ENCODE measurements at regions not wholly inside any gene's neighbourhood (a gene's known extent, or its start where the extent isn't known, plus 50 kb on each side); places are given as distances from the start of the nearest gene placed in this dataset.

GRCh38 chr15:96046620-96047240 lies 283.8 kb upstream of the NR2F2 start:
- WGBS (ENCODE audit: low lambda C conversion rate) = 21% methylated on average over 5 of the region's 5 CpGs

GRCh38 chr15:96047255-96047931 lies 283.1 kb upstream of the NR2F2 start:
- no peak for DNase-seq
- no peaks in the 10 kb centered on the region for H3K4me1 ChIP-seq (ENCODE audit: control insufficient read depth in 1 of 2, insufficient read depth in 2 of 2, low read depth in 1 of 2, low read length in 1 of 2)
- no peak overlapping the region for H3K27ac ChIP-seq (ENCODE audit: low read depth in 2 of 2, low read length in 1 of 2)
- H3K9me3 ChIP-seq = no peaks in the 10 kb centered on the region
- POLR2A ChIA-PET = no interaction called here
- CTCF ChIA-PET = interaction anchor here (1.5 kb wide), 1 partner anchor 8 kb away, joined by 3 read pairs; no protein-coding TSS in a partner anchor
- H4K20me1 ChIP-seq (ENCODE audit: insufficient read depth) = no peaks in the 10 kb centered on the region
- no peaks in the 10 kb centered on the region for H3K9me2 ChIP-seq
- no peak overlapping the region for H3K9ac ChIP-seq
- H2AFZ ChIP-seq (ENCODE audit: low read depth) = no peak overlapping the region
- no peaks in the 10 kb centered on the region for H3F3A ChIP-seq (replicated peaks; ENCODE audit: insufficient read depth)
- H3K79me2 ChIP-seq (ENCODE audit: insufficient read depth) = no peaks in the 10 kb centered on the region
- TF ChIP-seq EZH2phosphoT487 (IDR thresholded peaks at IDR 0.05; ENCODE audit: borderline replicate concordance, low read depth) (no peak), FOXJ3 (CRISPR knock-in tag; IDR thresholded peaks at IDR 0.05) (no peak), ELF1 (IDR thresholded peaks at IDR 0.05) (no peak), TEAD4 (IDR thresholded peaks at IDR 0.05; ENCODE audit: borderline replicate concordance, insufficient read depth) (no peak), TCF12 (IDR thresholded peaks at IDR 0.05) (no peak), USF2 (IDR thresholded peaks at IDR 0.05; ENCODE audit: borderline replicate concordance, low read depth, low read length) (no peak), USF1 (IDR thresholded peaks at IDR 0.05; ENCODE audit: borderline replicate concordance, low read depth) (no peak), TAF1 (IDR thresholded peaks at IDR 0.05; ENCODE audit: borderline replicate concordance, low read depth, low read length) (no peak)
- H3K27me3 ChIP-seq (ENCODE audit: insufficient read depth) = no peaks in the 10 kb centered on the region
- WGBS (ENCODE audit: low lambda C conversion rate) = 17% methylated on average over 14 of the region's 14 CpGs
- no peaks in the 10 kb centered on the region for H3K36me3 ChIP-seq (replicated peaks in 1 of 2; ENCODE audit: control insufficient read depth in 1 of 2, insufficient read depth in 2 of 2, low read length in 1 of 2)
- no peak overlapping the region for H3K4me3 ChIP-seq (ENCODE audit: low read depth in 2 of 2, low read length in 1 of 2)
- H3K4me2 ChIP-seq = no peak overlapping the region

More at GRCh38 chr15:96046620-96047240, 283.8 kb upstream of the NR2F2 start:
- no peak overlapping the region for H3K4me3 ChIP-seq (ENCODE audit: low read depth in 2 of 2, low read length in 1 of 2)
- no peaks in the 10 kb centered on the region for H3K9me2 ChIP-seq
- no peak overlapping the region for H2AFZ ChIP-seq (ENCODE audit: low read depth)
- no peaks in the 10 kb centered on the region for H4K20me1 ChIP-seq (ENCODE audit: insufficient read depth)
- H3K4me1 ChIP-seq (ENCODE audit: control insufficient read depth in 1 of 2, insufficient read depth in 2 of 2, low read depth in 1 of 2, low read length in 1 of 2) = no peaks in the 10 kb centered on the region
- H3F3A ChIP-seq (replicated peaks; ENCODE audit: insufficient read depth) = no peaks in the 10 kb centered on the region
- no peak overlapping the region for H3K27ac ChIP-seq (ENCODE audit: low read depth in 2 of 2, low read length in 1 of 2)
- TF ChIP-seq TAF1 (IDR thresholded peaks at IDR 0.05; ENCODE audit: borderline replicate concordance, low read depth, low read length) = no peak
- no peak for TF ChIP-seq JUND (IDR thresholded peaks at IDR 0.05)
- H3K27me3 ChIP-seq (ENCODE audit: insufficient read depth) = no peaks in the 10 kb centered on the region
- H3K9me3 ChIP-seq = no peaks in the 10 kb centered on the region
- CTCF ChIA-PET = no interaction called here
- DNase-seq = no peak
- H3K79me2 ChIP-seq (ENCODE audit: insufficient read depth) = no peaks in the 10 kb centered on the region
- H3K4me2 ChIP-seq = no peak overlapping the region
- H3K36me3 ChIP-seq (replicated peaks in 1 of 2; ENCODE audit: control insufficient read depth in 1 of 2, insufficient read depth in 2 of 2, low read length in 1 of 2) = no peaks in the 10 kb centered on the region
- no peak overlapping the region for H3K9ac ChIP-seq
- POLR2A ChIA-PET = no interaction called here

- Histone ChIP-seq H3K79me2 (ENCODE audit: insufficient read depth) (no peaks in the 10 kb centered on the region), H4K20me1 (ENCODE audit: insufficient read depth) (no peaks in the 10 kb centered on the region), H3K4me2 (no peak overlapping the region), H3K27ac (ENCODE audit: low read depth in 2 of 2, low read length in 1 of 2) (no peak overlapping the region), H3K4me3 (ENCODE audit: low read depth in 2 of 2, low read length in 1 of 2) (no peak overlapping the region), H3K9me2 (no peaks in the 10 kb centered on the region), H3K27me3 (ENCODE audit: insufficient read depth) (no peaks in the 10 kb centered on the region), H3K4me1 (ENCODE audit: control insufficient read depth in 1 of 2, insufficient read depth in 2 of 2, low read depth in 1 of 2, low read length in 1 of 2) (no peaks in the 10 kb centered on the region), H3K36me3 (replicated peaks in 1 of 2; ENCODE audit: control insufficient read depth in 1 of 2, insufficient read depth in 2 of 2, low read length in 1 of 2) (no peaks in the 10 kb centered on the region), H3K9ac (no peak overlapping the region), H3F3A (replicated peaks; ENCODE audit: insufficient read depth) (no peaks in the 10 kb centered on the region), H3K9me3 (no peaks in the 10 kb centered on the region), H2AFZ (ENCODE audit: low read depth) (no peak overlapping the region)
- DNase-seq = no peak
- no peak for TF ChIP-seq RCOR1 (IDR thresholded peaks at IDR 0.05; ENCODE audit: low read length)
- no peak for TF ChIP-seq PBX3 (IDR thresholded peaks at IDR 0.05)
- no peak for TF ChIP-seq MAX (IDR thresholded peaks at IDR 0.05; ENCODE audit: low read depth)
- no peak for TF ChIP-seq SMC3 (IDR thresholded peaks at IDR 0.05; ENCODE audit: low read depth, low read length)
- TF ChIP-seq NRF1 (IDR thresholded peaks at IDR 0.05; ENCODE audit: low read depth, low read length) = no peak
- TF ChIP-seq EP300 (IDR thresholded peaks at IDR 0.05; ENCODE audit: borderline replicate concordance in 1 of 2, low read depth in 1 of 2, low read length in 1 of 2) = no peak
- TF ChIP-seq TEAD4 (IDR thresholded peaks at IDR 0.05; ENCODE audit: borderline replicate concordance, insufficient read depth) = no peak
- CTCF ChIA-PET = no interaction called here
- POLR2A ChIA-PET = no interaction called here
- WGBS (ENCODE audit: low lambda C conversion rate) = 10% methylated on average over 2 of the region's 2 CpGs
These were observed 281.2 kb upstream of the NR2F2 start for GRCh38 chr15:96049323-96049722.
